C4-2B (cell line): ENCODE measurements at regions not wholly inside any gene's neighbourhood (a gene's known extent, or its start where the extent isn't known, plus 50 kb on each side); places are given as distances from the start of the nearest gene placed in this dataset.

Source experiments
- CTCF ChIP-seq: fragments of 450-650 bp; conservative IDR thresholded peaks from 2 replicates; pipeline ENCODE4 v1.5.1; 2017; ENCODE audit warnings: mild to moderate bottlenecking
- ZFX ChIP-seq: fragments of 450-650 bp; IDR thresholded peaks from 2 replicates; pipeline ENCODE4 v1.6.1; 2017

DNA sequence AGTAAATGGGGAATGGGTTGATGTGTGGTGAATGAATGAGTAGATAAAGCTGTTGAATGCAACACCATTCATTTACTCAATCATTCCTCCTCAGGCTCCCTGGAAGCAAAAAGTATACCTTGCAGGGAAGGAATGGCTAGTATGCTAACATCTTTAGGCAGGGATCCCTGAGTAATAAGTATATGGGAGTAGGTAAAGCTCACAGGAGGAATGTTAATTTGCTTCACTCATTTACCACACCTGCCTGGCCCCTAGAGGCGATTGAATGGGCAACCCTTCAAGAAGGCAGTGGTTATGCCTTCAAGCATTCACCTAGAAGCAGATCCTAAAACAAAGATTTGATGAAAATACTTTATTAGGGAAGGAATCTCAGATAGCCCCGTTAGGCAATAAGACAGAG is 208.7 kb upstream of the GADL1 start:
- TF ChIP-seq CTCF (no peak), ZFX (no peak)
